Endothelial cell (in vitro differentiated cells): ENCODE measurements at regions not wholly inside any gene's neighbourhood (a gene's known extent, or its start where the extent isn't known, plus 50 kb on each side); places are given as distances from the start of the nearest gene placed in this dataset.
"Not testable (repeated sequence)": the region's sequence is repeated elsewhere in the genome, so short reads cannot be mapped to it uniquely, and the experiment has no call there.

Experiments
- DNase-seq: peaks from one replicate; pipeline ENCODE4 v3.0.0; 2021; ENCODE audit warnings: low spot score
- H3K27ac Mint-ChIP-seq: one replicate; pipeline ENCODE4 v1.8.0; 2021; ENCODE audit warnings: mixed read lengths, inconsistent platforms; ENCODE audit not compliant: unreplicated experiment
- H3K27me3 Mint-ChIP-seq: one replicate; pipeline ENCODE4 v1.8.0; 2021; ENCODE audit warnings: mild to moderate bottlenecking, moderate library complexity, mixed read lengths, inconsistent platforms; ENCODE audit not compliant: unreplicated experiment
- H3K36me3 Mint-ChIP-seq: one replicate; pipeline ENCODE4 v1.8.0; 2021; ENCODE audit warnings: mild to moderate bottlenecking, low read depth, mixed read lengths, inconsistent platforms; ENCODE audit not compliant: unreplicated experiment
- H3K4me1 Mint-ChIP-seq: one replicate; pipeline ENCODE4 v1.8.0; 2021; ENCODE audit warnings: mild to moderate bottlenecking, mixed read lengths, inconsistent platforms; ENCODE audit not compliant: unreplicated experiment
- H3K4me3 Mint-ChIP-seq: one replicate; pipeline ENCODE4 v1.8.0; 2021; ENCODE audit warnings: mild to moderate bottlenecking, mixed read lengths, inconsistent platforms; ENCODE audit not compliant: unreplicated experiment
- H3K9me3 Mint-ChIP-seq: one replicate; pipeline ENCODE4 v1.8.0; 2021; ENCODE audit warnings: mixed read lengths, inconsistent platforms; ENCODE audit not compliant: unreplicated experiment
- CTCF ChIP-seq: fragments of 200-600 bp; sonication (generic); IDR thresholded peaks from one replicate; pipeline ENCODE4 v1.5.0; 2021; ENCODE audit warnings: antibody characterized with exemption; ENCODE audit not compliant: unreplicated experiment

- Mint-ChIP-seq H3K9me3 (no peaks in the 10 kb centered on the region), H3K4me3 (no peak overlapping the region), H3K27ac (no peak overlapping the region), H3K27me3 (no peaks in the 10 kb centered on the region), H3K36me3 (no peaks in the 10 kb centered on the region), H3K4me1 (no peaks in the 10 kb centered on the region)
- TF ChIP-seq CTCF: no peak
- no peak for DNase-seq
Measured at GRCh38 chr2:107740300-107740699, 86.4 kb upstream of the RGPD4 start.

- Mint-ChIP-seq H3K4me1 (no peaks in the 10 kb centered on the region), H3K27ac (no peak overlapping the region), H3K9me3 (no peaks in the 10 kb centered on the region), H3K36me3 (no peaks in the 10 kb centered on the region), H3K27me3 (no peaks in the 10 kb centered on the region), H3K4me3 (no peak overlapping the region)
- DNase-seq: no peak
- TF ChIP-seq CTCF: no peak
Measured at GRCh38 chr2:107742460-107743027, 84.1 kb upstream of the RGPD4 start.

GRCh38 chr2:107743274-107743673 is 83.4 kb upstream of the RGPD4 start:
- Mint-ChIP-seq H3K27me3 (no peaks in the 10 kb centered on the region), H3K27ac (no peak overlapping the region), H3K4me3 (no peak overlapping the region), H3K4me1 (no peaks in the 10 kb centered on the region), H3K36me3 (no peaks in the 10 kb centered on the region), H3K9me3 (no peaks in the 10 kb centered on the region)
- no peak for DNase-seq
- TF ChIP-seq CTCF: no peak

- Mint-ChIP-seq H3K4me1 (no peaks in the 10 kb centered on the region), H3K9me3 (no peaks in the 10 kb centered on the region), H3K27ac (no peak overlapping the region), H3K27me3 (no peaks in the 10 kb centered on the region), H3K4me3 (no peak overlapping the region), H3K36me3 (no peaks in the 10 kb centered on the region)
- DNase-seq: no peak
- TF ChIP-seq CTCF: no peak
Measured at GRCh38 chr2:107745100-107745499, 81.6 kb upstream of the RGPD4 start.

GRCh38 chr2:107746552-107747198 is 80.0 kb upstream of the RGPD4 start:
- H3K9me3 Mint-ChIP-seq, H3K36me3 Mint-ChIP-seq, H3K27me3 Mint-ChIP-seq, DNase-seq, H3K4me3 Mint-ChIP-seq, H3K27ac Mint-ChIP-seq, H3K4me1 Mint-ChIP-seq: not testable (repeated sequence)

GRCh38 chr2:107747199-107747963 is 79.3 kb upstream of the RGPD4 start:
- not testable (repeated sequence) for H3K27ac Mint-ChIP-seq, H3K36me3 Mint-ChIP-seq, H3K9me3 Mint-ChIP-seq, H3K4me1 Mint-ChIP-seq, DNase-seq, H3K4me3 Mint-ChIP-seq, H3K27me3 Mint-ChIP-seq
